Smooth muscle cell (in vitro differentiated cells): ENCODE measurements at regions not wholly inside any gene's neighbourhood (a gene's known extent, or its start where the extent isn't known, plus 50 kb on each side); places are given as distances from the start of the nearest gene placed in this dataset.

ENCODE experiments used
- DNase-seq: peaks from one replicate; lab custom pipeline; 2025; ENCODE audit not compliant: unreplicated experiment; lab: John Stamatoyannopoulos, UW
- H2AFZ ChIP-seq: fragments of 200-600 bp; sonication (generic); 2 replicates; pipeline ENCODE4 v1.6.0; 2016; ENCODE audit warnings: antibody characterized with exemption, low read depth, mild to moderate bottlenecking
- H3F3A ChIP-seq: fragments of 200-600 bp; sonication (generic); 2 replicates; pipeline ENCODE4 v1.6.0; 2017; ENCODE audit warnings: antibody characterized with exemption, low read depth
- H3K27ac ChIP-seq: fragments of 200-600 bp; sonication (generic); 2 replicates; pipeline ENCODE4 v1.5.1; 2016; ENCODE audit warnings: low read depth, mild to moderate bottlenecking
- H3K27me3 ChIP-seq: fragments of 200-600 bp; sonication (generic); 2 replicates; pipeline ENCODE4 v1.6.1; 2016; ENCODE audit warnings: low read depth, mild to moderate bottlenecking
- H3K36me3 ChIP-seq: fragments of 200-600 bp; sonication (generic); 2 replicates; pipeline ENCODE4 v1.5.1; 2016; ENCODE audit warnings: low read depth
- H3K4me1 ChIP-seq: fragments of 200-600 bp; sonication (generic); 2 replicates; pipeline ENCODE4 v1.5.1; 2016; ENCODE audit warnings: low read depth
- H3K4me2 ChIP-seq: fragments of 200-600 bp; sonication (generic); 2 replicates; pipeline ENCODE4 v1.6.0; 2016; ENCODE audit warnings: mild to moderate bottlenecking
- H3K4me3 ChIP-seq: fragments of 200-600 bp; sonication (generic); 2 replicates; pipeline ENCODE4 v1.5.1; 2016; ENCODE audit warnings: mild to moderate bottlenecking
- H3K79me2 ChIP-seq: fragments of 200-600 bp; sonication (generic); 2 replicates; pipeline ENCODE4 v1.6.0; 2016; ENCODE audit warnings: low read depth, mild to moderate bottlenecking
- H3K9ac ChIP-seq: fragments of 200-600 bp; sonication (generic); 2 replicates; pipeline ENCODE4 v1.6.0; 2016; ENCODE audit warnings: low read depth
- H3K9me3 ChIP-seq: fragments of 200-600 bp; sonication (generic); replicated peaks from 2 replicates; pipeline ENCODE4 v1.5.1; 2016; ENCODE audit warnings: low read depth
- H4K20me1 ChIP-seq: fragments of 200-600 bp; sonication (generic); 2 replicates; pipeline ENCODE4 v1.6.0; 2016; ENCODE audit warnings: low read depth
- CTCF ChIP-seq: fragments of 200-600 bp; sonication (generic); IDR thresholded peaks from 2 replicates; pipeline ENCODE4 v1.5.1; 2017; ENCODE audit warnings: borderline replicate concordance, mild to moderate bottlenecking, antibody characterized with exemption; ENCODE audit not compliant: insufficient read depth, poor library complexity, severe bottlenecking
- WGBS: methylation state at CpG from one replicate; pipeline ENCODE4 v1.1.7; 2016; ENCODE audit warnings: low lambda C conversion rate; 5-methylcytosine and 5-hydroxymethylcytosine counted together

DNA sequence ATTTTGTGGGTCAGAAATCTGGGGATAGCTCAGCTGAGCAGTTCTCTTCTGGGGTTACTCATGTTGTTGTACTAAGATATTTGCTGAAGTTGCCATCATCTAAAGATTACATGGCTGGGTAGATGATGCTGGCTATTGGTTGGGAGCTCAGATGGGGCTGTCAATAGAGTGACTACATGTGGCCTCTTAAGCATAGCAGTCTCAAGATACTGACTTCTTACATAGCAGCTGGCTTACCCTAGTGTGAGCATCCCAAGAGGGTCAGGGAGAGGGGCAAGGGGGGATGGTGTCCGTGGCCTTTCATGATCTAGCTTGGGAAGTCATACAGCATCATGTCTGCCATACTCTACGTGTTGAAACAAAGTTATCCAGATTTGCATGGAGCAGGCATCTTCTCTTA lies 90.1 kb upstream of the HMGA2 start:
- 91% methylated on average over 2 of the region's 2 CpGs for WGBS
- no peaks in the 10 kb centered on the region for H4K20me1 ChIP-seq
- H2AFZ ChIP-seq = no peak overlapping the region
- H3K36me3 ChIP-seq = no peaks in the 10 kb centered on the region
- no peaks in the 10 kb centered on the region for H3K79me2 ChIP-seq
- H3K27ac ChIP-seq = no peak overlapping the region
- no peak overlapping the region for H3K4me2 ChIP-seq
- no peak for DNase-seq
- H3K4me3 ChIP-seq = no peak overlapping the region
- H3K4me1 ChIP-seq = no peaks in the 10 kb centered on the region
- H3K9ac ChIP-seq = no peak overlapping the region
- H3K9me3 ChIP-seq = no peaks in the 10 kb centered on the region
- no peaks in the 10 kb centered on the region for H3K27me3 ChIP-seq
- no peaks in the 10 kb centered on the region for H3F3A ChIP-seq
- no peak for TF ChIP-seq CTCF

DNA sequence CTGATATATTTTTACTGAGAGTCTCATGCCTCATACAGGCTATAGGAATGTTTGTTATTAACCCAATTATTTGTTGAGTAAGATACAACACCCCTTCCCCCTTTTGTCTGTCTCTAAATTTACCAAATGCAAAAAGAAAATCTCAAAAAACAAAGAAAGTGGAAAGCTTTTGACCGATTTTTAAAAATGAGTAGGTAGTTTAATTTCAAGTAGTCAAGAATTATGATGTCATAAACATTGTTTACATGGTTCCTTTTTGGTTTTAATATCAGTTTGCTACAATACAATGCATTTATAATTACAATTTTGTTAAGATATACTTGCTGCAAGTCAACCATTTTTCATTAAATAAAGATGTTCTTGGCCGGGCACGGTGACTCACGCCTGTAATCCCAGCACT lies 84.7 kb upstream of the HMGA2 start:
- Histone ChIP-seq H3K36me3 (no peaks in the 10 kb centered on the region), H3K79me2 (no peaks in the 10 kb centered on the region), H3F3A (peaks cover 9% of the 10 kb centered on the region), H2AFZ (no peak overlapping the region), H3K4me1 (peaks cover 19% of the 10 kb centered on the region), H3K9ac (no peak overlapping the region), H3K4me3 (no peak overlapping the region), H3K4me2 (no peak overlapping the region), H3K27me3 (no peaks in the 10 kb centered on the region), H4K20me1 (no peaks in the 10 kb centered on the region), H3K27ac (no peak overlapping the region), H3K9me3 (no peaks in the 10 kb centered on the region)
- TF ChIP-seq CTCF = no peak
- 81% methylated on average over 4 of the region's 4 CpGs for WGBS
- DNase-seq = no peak

DNA sequence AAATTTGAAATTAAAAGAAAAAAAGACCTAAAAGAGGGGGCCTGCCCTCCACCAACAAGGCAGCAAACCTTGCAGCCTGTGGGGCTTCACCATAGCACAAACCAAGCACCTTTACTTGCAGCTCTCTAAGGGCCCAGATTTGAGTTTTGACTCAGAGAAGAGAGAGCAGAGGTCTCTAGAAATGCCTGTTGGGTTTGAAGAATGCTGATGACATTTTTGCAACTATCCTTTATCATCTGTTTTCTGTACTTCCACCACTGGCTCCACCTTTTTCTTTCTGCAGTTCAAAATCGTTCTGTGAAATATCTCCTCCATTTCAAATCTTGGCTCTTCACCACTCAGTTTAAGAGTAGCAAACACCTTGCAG lies 83.8 kb upstream of the HMGA2 start:
- 30% methylated on average over 1 of the region's 1 CpG for WGBS
- Histone ChIP-seq H3K27me3 (no peaks in the 10 kb centered on the region), H4K20me1 (no peaks in the 10 kb centered on the region), H3K79me2 (no peaks in the 10 kb centered on the region), H3K9me3 (no peaks in the 10 kb centered on the region), H3K27ac (peak overlapping the region; percentile 96), H3K4me2 (peak overlapping the region; percentile 99), H3K9ac (no peak overlapping the region), H3K4me1 (peaks cover 19% of the 10 kb centered on the region), H3K36me3 (no peaks in the 10 kb centered on the region), H3K4me3 (peak overlapping the region; percentile 81), H2AFZ (peak overlapping the region; percentile 87), H3F3A (peaks cover 9% of the 10 kb centered on the region)
- TF ChIP-seq CTCF = no peak
- DNase-seq = no peak

DNA sequence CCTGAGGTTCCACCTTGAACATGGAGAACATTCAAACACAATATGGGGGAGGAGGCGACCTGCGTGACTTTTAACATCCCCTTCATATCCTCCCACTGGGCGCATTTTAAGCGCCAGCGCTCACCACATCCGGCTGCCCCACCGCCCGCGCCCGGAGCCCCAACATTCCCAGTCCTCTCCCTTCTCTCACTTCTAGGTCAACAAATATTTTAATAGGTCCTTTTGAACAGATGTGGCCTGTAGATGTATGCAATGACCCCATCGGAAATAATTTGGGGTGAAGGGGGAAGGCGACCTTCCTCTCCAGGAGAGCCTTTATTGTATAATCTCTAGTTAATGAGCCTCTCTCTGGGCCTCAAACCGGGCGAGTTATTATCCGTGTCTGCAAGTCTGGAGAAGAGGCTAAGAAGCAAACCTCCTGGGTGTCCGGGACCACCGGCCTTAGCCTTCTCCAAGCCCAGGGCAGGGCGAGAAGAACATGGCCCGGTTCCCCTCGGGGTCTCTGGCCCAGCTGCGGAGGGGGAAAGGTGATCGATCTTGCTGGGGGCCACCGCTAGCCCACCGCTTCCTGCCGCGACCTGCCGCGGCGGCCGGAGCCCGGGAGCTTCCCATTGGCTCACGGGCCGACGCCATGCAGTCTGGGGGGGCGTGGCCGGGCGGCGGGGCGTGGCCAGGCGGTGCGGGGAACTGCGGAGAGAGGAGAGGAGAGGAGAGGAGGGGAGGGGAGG lies 83.2 kb upstream of the HMGA2 start:
- TF ChIP-seq CTCF = no peak
- H3K9ac ChIP-seq = peak overlapping the region; percentile 82
- no peaks in the 10 kb centered on the region for H3K36me3 ChIP-seq
- WGBS = 9% methylated on average over 37 of the region's 42 CpGs
- peak overlapping the region; percentile 99 for H3K4me2 ChIP-seq
- peak overlapping the region; percentile 81 for H3K4me3 ChIP-seq
- H3K27me3 ChIP-seq = no peaks in the 10 kb centered on the region
- peak; percentile 65 for DNase-seq
- H4K20me1 ChIP-seq = no peaks in the 10 kb centered on the region
- H2AFZ ChIP-seq = peak overlapping the region; percentile 87
- H3F3A ChIP-seq = peaks cover 9% of the 10 kb centered on the region
- peaks cover 19% of the 10 kb centered on the region for H3K4me1 ChIP-seq
- no peaks in the 10 kb centered on the region for H3K9me3 ChIP-seq
- peak overlapping the region; percentile 96 for H3K27ac ChIP-seq
- no peaks in the 10 kb centered on the region for H3K79me2 ChIP-seq
